ENCODE measurements at regions not wholly inside any gene's neighbourhood (a gene's known extent, or its start where the extent isn't known, plus 50 kb on each side); places are given as distances from the start of the nearest gene placed in this dataset.

DNA sequence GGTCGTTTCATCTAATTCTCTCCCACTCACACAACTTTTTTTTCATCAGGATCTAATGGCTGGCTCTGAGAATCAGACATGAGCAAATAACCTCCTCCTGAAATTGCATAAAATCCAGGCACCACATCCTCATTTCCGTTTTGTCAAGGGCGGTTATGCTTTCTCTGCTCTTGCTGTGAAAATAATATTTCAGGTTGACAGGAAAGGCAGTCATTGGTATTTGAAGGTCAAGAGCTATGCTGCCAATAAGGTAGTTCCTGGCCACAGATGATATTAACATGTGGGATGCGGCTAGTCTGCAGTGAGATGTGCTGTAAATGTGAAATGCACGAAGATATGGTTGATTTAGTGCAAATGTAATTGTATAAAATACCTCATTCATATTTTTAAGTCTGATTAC is 870.2 kb upstream of the TMEM132C start:
- Histone ChIP-seq H3K36me3 (no peaks in the 10 kb centered on the region), H3K27ac (no peak overlapping the region), H3K9ac (no peak overlapping the region), H3K4me3 (no peak overlapping the region), H3K27me3 (no peaks in the 10 kb centered on the region), H3K9me3 (no peaks in the 10 kb centered on the region), H4K20me1 (no peaks in the 10 kb centered on the region), H3K4me1 (no peaks in the 10 kb centered on the region), H3K4me2 (no peak overlapping the region)
- TF ChIP-seq Cebpa-rat (IDR thresholded peaks at IDR 0.05) = no peak

DNA sequence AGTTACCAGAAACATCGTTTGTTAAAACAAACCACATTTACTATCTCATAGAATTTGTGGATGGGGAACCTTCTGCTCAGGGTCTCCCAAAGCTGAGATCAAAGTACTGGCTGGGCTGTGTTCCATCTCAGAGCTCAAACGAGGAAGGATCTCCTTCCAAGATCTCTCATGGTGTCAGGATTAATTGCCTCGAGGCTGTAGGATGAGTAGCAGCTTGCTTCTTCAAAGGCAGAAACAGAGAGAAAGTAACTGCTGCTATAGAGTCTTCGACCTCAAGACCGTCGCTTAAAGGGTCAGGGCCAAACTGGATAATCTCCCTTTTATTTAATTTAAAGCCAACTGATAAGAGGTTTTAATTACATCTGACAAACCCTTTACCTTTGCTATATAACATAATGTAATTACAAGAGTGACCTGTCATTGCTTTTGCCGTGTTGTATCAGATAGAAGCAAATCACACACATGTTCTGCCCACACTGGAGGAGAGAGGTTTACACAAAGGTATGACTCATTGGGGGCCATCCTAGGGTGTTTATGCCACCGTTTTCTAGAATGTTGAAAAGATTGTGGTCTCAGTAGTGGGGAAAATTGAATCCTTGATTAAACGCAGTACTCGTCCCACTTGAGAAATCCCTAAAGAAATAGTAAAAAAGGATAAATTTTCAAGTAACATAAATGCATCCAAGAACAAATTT is 868.8 kb upstream of the TMEM132C start:
- Histone ChIP-seq H3K27me3 (no peaks in the 10 kb centered on the region), H3K4me1 (no peaks in the 10 kb centered on the region), H3K36me3 (no peaks in the 10 kb centered on the region), H3K9ac (no peak overlapping the region), H4K20me1 (no peaks in the 10 kb centered on the region), H3K4me3 (no peak overlapping the region), H3K4me2 (no peak overlapping the region), H3K9me3 (no peaks in the 10 kb centered on the region), H3K27ac (no peak overlapping the region)
- no peak for TF ChIP-seq Cebpa-rat (IDR thresholded peaks at IDR 0.05)

DNA sequence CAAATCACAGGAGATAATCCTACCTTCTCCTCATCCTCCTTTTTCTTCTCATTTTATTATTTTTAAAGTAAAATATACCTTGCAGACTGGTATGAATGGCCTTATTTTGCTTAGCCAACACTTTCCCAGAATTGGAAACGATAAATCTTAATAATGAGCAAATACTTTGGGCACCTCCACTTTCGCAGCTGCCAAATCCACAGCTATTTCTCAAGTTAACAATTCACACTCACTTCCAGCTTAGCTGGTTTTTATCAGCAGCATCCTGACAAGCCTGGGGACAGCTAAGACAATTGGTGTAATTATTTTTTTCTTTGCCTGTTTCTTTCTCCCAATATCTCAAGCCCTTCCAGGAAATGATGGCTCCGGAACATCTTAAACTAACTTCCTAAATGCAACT is 867.5 kb upstream of the TMEM132C start:
- H3K27me3 ChIP-seq = no peaks in the 10 kb centered on the region
- H3K4me2 ChIP-seq = no peak overlapping the region
- H3K4me3 ChIP-seq = no peak overlapping the region
- H3K36me3 ChIP-seq = no peaks in the 10 kb centered on the region
- H3K9ac ChIP-seq = no peak overlapping the region
- no peaks in the 10 kb centered on the region for H3K4me1 ChIP-seq
- H4K20me1 ChIP-seq = no peaks in the 10 kb centered on the region
- no peak for TF ChIP-seq Cebpa-rat (IDR thresholded peaks at IDR 0.05)
- H3K27ac ChIP-seq = no peak overlapping the region
- H3K9me3 ChIP-seq = no peaks in the 10 kb centered on the region

GRCh38 chr12:127400221-127400620 is 866.7 kb upstream of the TMEM132C start:
- Histone ChIP-seq H3K9me3 (no peaks in the 10 kb centered on the region), H3K27ac (no peak overlapping the region), H4K20me1 (no peaks in the 10 kb centered on the region), H3K27me3 (no peaks in the 10 kb centered on the region), H3K4me1 (no peaks in the 10 kb centered on the region), H3K4me3 (no peak overlapping the region), H3K36me3 (no peaks in the 10 kb centered on the region), H3K4me2 (no peak overlapping the region), H3K9ac (no peak overlapping the region)
- TF ChIP-seq Cebpa-rat (IDR thresholded peaks at IDR 0.05) = no peak

DNA sequence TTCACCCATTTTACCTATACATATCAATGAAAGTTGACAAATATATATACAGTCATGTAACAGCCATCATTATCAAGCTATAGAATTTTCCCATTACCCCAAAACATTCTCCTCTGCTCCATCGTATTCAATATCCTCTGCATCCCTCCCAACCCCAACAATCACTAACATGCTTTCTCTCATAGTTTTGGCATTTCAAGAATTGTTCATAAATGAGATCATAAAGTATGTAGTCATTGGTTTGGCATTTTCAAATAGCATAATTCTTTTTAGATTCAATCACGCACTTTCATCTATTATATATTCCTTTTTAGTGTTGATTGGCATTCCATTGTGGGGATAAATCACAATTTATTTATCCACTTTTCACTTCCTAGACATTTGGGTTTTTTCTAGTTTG is 866.0 kb upstream of the TMEM132C start:
- H3K4me2 ChIP-seq = no peak overlapping the region
- H4K20me1 ChIP-seq = no peaks in the 10 kb centered on the region
- H3K36me3 ChIP-seq = no peaks in the 10 kb centered on the region
- no peak overlapping the region for H3K9ac ChIP-seq
- no peak for TF ChIP-seq Cebpa-rat (IDR thresholded peaks at IDR 0.05)
- H3K27me3 ChIP-seq = no peaks in the 10 kb centered on the region
- no peaks in the 10 kb centered on the region for H3K4me1 ChIP-seq
- H3K27ac ChIP-seq = no peak overlapping the region
- no peak overlapping the region for H3K4me3 ChIP-seq
- H3K9me3 ChIP-seq = no peaks in the 10 kb centered on the region

DNA sequence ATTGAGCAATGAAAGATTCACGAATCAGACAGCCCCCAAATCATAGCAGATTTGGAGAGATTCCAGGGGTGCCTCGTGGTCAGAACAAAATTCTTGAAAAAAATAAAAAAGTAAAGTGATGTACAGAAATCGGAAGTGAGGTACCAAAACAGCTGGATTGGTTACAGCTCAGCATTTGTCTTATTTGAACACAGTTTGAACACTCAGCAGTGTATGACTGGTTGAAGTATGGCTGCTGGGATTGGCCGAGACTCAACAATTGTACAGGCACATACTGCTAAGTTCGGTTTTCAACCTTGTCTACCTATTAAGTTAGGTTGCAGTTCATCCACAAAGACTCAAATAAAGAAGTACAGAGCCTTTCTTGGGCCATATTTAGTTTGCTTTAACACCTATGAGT is 865.4 kb upstream of the TMEM132C start:
- Histone ChIP-seq H3K36me3 (no peaks in the 10 kb centered on the region), H3K9ac (no peak overlapping the region), H4K20me1 (no peaks in the 10 kb centered on the region), H3K4me3 (no peak overlapping the region), H3K27me3 (no peaks in the 10 kb centered on the region), H3K27ac (no peak overlapping the region), H3K4me2 (no peak overlapping the region), H3K9me3 (no peaks in the 10 kb centered on the region), H3K4me1 (no peaks in the 10 kb centered on the region)
- no peak for TF ChIP-seq Cebpa-rat (IDR thresholded peaks at IDR 0.05)

- TF ChIP-seq Cebpa-rat (IDR thresholded peaks at IDR 0.05) = no peak
- H4K20me1 ChIP-seq = no peaks in the 10 kb centered on the region
- no peaks in the 10 kb centered on the region for H3K36me3 ChIP-seq
- no peaks in the 10 kb centered on the region for H3K4me1 ChIP-seq
- no peak overlapping the region for H3K27ac ChIP-seq
- no peaks in the 10 kb centered on the region for H3K27me3 ChIP-seq
- no peak overlapping the region for H3K4me3 ChIP-seq
- H3K4me2 ChIP-seq = no peak overlapping the region
- H3K9me3 ChIP-seq = no peaks in the 10 kb centered on the region
- H3K9ac ChIP-seq = no peak overlapping the region
Measured at GRCh38 chr12:127411166-127411915, 855.6 kb upstream of the TMEM132C start.

DNA sequence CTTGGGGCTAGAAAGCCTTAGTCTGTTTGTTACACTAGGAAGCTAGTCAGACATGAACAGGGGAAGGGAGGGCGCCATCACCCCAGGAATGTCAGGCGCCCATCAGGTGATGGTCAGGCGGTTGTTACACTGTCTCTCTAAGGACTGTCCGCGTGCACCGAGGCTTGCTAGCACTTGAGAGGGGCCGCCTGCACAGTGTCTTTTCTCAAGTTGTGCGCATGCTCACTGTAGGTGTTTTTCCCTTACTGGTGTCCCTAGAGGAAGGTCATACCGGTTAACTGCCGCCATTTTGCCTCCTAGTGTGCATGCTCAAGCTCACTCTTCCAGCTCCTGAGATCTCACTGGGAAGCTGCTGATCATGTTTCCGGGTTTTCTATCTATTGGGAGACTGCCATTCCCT is 855.0 kb upstream of the TMEM132C start:
- H3K9ac ChIP-seq = no peak overlapping the region
- H3K27me3 ChIP-seq = no peaks in the 10 kb centered on the region
- no peaks in the 10 kb centered on the region for H4K20me1 ChIP-seq
- H3K4me2 ChIP-seq = no peak overlapping the region
- peaks cover 3% of the 10 kb centered on the region; the same call in 1 of the 2 replicates for H3K9me3 ChIP-seq
- TF ChIP-seq Cebpa-rat (IDR thresholded peaks at IDR 0.05) = no peak
- H3K4me3 ChIP-seq = no peak overlapping the region
- no peaks in the 10 kb centered on the region for H3K36me3 ChIP-seq
- H3K4me1 ChIP-seq = no peaks in the 10 kb centered on the region
- no peak overlapping the region for H3K27ac ChIP-seq

DNA sequence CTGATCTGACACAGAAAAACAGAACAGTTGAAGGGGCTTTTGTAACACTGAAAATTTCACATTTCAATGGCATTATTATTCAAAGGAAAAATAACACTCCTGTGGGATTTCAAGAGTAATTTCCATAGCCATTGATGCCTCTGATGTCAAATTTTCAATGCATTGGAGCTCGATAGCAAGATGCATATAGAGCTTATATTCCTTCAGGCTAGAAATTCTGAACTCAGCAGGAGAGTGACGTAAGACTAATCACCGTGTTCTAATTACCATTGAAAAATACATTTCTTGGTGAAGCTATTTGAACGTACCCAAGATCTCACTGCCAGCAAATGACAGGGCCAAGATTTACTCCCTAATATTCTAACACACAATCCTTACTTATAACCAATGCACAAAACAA is 854.1 kb upstream of the TMEM132C start:
- Histone ChIP-seq H3K9me3 (peaks cover 12% of the 10 kb centered on the region), H3K9ac (no peak overlapping the region), H3K36me3 (no peaks in the 10 kb centered on the region), H3K4me3 (no peak overlapping the region), H3K27me3 (no peaks in the 10 kb centered on the region), H4K20me1 (no peaks in the 10 kb centered on the region), H3K4me2 (no peak overlapping the region), H3K4me1 (no peaks in the 10 kb centered on the region), H3K27ac (no peak overlapping the region)
- no peak for TF ChIP-seq Cebpa-rat (IDR thresholded peaks at IDR 0.05)

GRCh38 chr12:127414186-127414585 is 852.8 kb upstream of the TMEM132C start:
- H3K27me3 ChIP-seq = no peaks in the 10 kb centered on the region
- H3K9ac ChIP-seq = no peak overlapping the region
- H3K9me3 ChIP-seq = peaks cover 25% of the 10 kb centered on the region
- H3K27ac ChIP-seq = no peak overlapping the region
- no peak overlapping the region for H3K4me2 ChIP-seq
- H4K20me1 ChIP-seq = no peaks in the 10 kb centered on the region
- H3K4me1 ChIP-seq = no peaks in the 10 kb centered on the region
- no peaks in the 10 kb centered on the region for H3K36me3 ChIP-seq
- H3K4me3 ChIP-seq = no peak overlapping the region
- TF ChIP-seq Cebpa-rat (IDR thresholded peaks at IDR 0.05) = no peak
